ENCODE measurements at regions not wholly inside any gene's neighbourhood (a gene's known extent, or its start where the extent isn't known, plus 50 kb on each side); places are given as distances from the start of the nearest gene placed in this dataset.
A peak's percentile ranks its signal among the peaks of the same experiment; 100 is the strongest.

GRCh38 chr3:43183456-43183855 lies 77.6 kb upstream of the POMGNT2 start:
- no peak for DNase-seq (ENCODE audit: extremely low read depth, low read depth, low spot score)

GRCh38 chr3:43181202-43181821 lies 75.4 kb upstream of the POMGNT2 start:
- no peak for DNase-seq (ENCODE audit: extremely low read depth, low read depth, low spot score)

GRCh38 chr3:43180694-43181093 lies 74.8 kb upstream of the POMGNT2 start:
- DNase-seq (ENCODE audit: extremely low read depth, low read depth, low spot score) = no peak

GRCh38 chr3:43180027-43180426 lies 74.1 kb upstream of the POMGNT2 start:
- DNase-seq (ENCODE audit: extremely low read depth, low read depth, low spot score) = peak; percentile 89

- no peak for DNase-seq (ENCODE audit: extremely low read depth, low read depth, low spot score)
Measured at GRCh38 chr3:43178891-43179366, 73.0 kb upstream of the POMGNT2 start.

GRCh38 chr3:43177085-43177484 lies 71.2 kb upstream of the POMGNT2 start:
- no peak for DNase-seq (ENCODE audit: extremely low read depth, low read depth, low spot score)

- no peak for DNase-seq (ENCODE audit: extremely low read depth, low read depth, low spot score)
Measured at GRCh38 chr3:43176666-43177065, 70.8 kb upstream of the POMGNT2 start.

- no peak for DNase-seq (ENCODE audit: extremely low read depth, low read depth, low spot score)
Measured at GRCh38 chr3:43175541-43175940, 69.7 kb upstream of the POMGNT2 start.

GRCh38 chr3:43173949-43174348 lies 68.1 kb upstream of the POMGNT2 start:
- DNase-seq (ENCODE audit: extremely low read depth, low read depth, low spot score) = no peak

GRCh38 chr3:43171748-43172147 lies 65.9 kb upstream of the POMGNT2 start:
- DNase-seq (ENCODE audit: extremely low read depth, low read depth, low spot score) = no peak

- DNase-seq (ENCODE audit: extremely low read depth, low read depth, low spot score) = no peak
Measured at GRCh38 chr3:43170553-43170952, 64.7 kb upstream of the POMGNT2 start.

GRCh38 chr3:43169987-43170386 lies 64.1 kb upstream of the POMGNT2 start:
- no peak for DNase-seq (ENCODE audit: extremely low read depth, low read depth, low spot score)

- no peak for DNase-seq (ENCODE audit: extremely low read depth, low read depth, low spot score)
Measured at GRCh38 chr3:43166406-43166805, 60.5 kb upstream of the POMGNT2 start.

GRCh38 chr3:43165786-43166185 lies 59.9 kb upstream of the POMGNT2 start:
- no peak for DNase-seq (ENCODE audit: extremely low read depth, low read depth, low spot score)

GRCh38 chr3:43163895-43164493 lies 58.1 kb upstream of the POMGNT2 start:
- no peak for DNase-seq (ENCODE audit: extremely low read depth, low read depth, low spot score)

GRCh38 chr3:43162230-43163084 lies 56.6 kb upstream of the POMGNT2 start:
- DNase-seq (ENCODE audit: extremely low read depth, low read depth, low spot score) = no peak

GRCh38 chr3:43161684-43162229 lies 55.9 kb upstream of the POMGNT2 start:
- DNase-seq (ENCODE audit: extremely low read depth, low read depth, low spot score) = no peak

GRCh38 chr3:43160664-43161063 lies 54.8 kb upstream of the POMGNT2 start:
- DNase-seq (ENCODE audit: extremely low read depth, low read depth, low spot score) = no peak

GRCh38 chr3:43159876-43160255 lies 54.0 kb upstream of the POMGNT2 start:
- no peak for DNase-seq (ENCODE audit: extremely low read depth, low read depth, low spot score)

GRCh38 chr3:43159131-43159875 lies 53.4 kb upstream of the POMGNT2 start:
- DNase-seq (ENCODE audit: extremely low read depth, low read depth, low spot score) = no peak
